ENCODE measurements at regions not wholly inside any gene's neighbourhood (a gene's known extent, or its start where the extent isn't known, plus 50 kb on each side); places are given as distances from the start of the nearest gene placed in this dataset.

DNA sequence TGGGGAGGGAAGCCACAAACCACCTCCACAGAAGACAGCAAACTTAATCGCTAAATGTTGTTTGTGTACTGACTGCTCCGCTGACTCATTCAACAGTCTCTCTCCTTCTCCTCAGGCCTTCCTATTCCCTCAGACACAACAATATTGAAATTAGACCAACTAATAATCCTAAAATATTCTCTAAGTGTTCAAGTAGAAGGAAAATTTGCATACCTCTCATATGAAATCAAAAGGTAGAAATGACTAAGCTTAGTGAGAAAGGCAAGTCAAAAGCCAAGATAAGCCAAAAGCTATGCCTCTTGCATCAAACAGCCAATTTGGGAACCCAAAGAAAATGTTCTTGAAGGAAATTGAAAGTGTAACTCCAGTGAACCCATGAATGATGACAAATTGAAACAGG lies 75.7 kb upstream of the ARHGAP24 start:
- no peaks in the 10 kb centered on the region for H3K27me3 Mint-ChIP-seq (ENCODE audit: insufficient read depth)
- intact Hi-C loops (cut with micrococcal nuclease) = no loop called here
- no peak overlapping the region for H3K27ac Mint-ChIP-seq
- H3K4me1 Mint-ChIP-seq (ENCODE audit: low read depth) = no peaks in the 10 kb centered on the region
- H3K36me3 Mint-ChIP-seq (ENCODE audit: low read depth) = no peaks in the 10 kb centered on the region
- H3K9me3 Mint-ChIP-seq = no peaks in the 10 kb centered on the region
- DNase-seq (ENCODE audit: low spot score) = no peak
- no peak overlapping the region for H3K4me3 Mint-ChIP-seq

DNA sequence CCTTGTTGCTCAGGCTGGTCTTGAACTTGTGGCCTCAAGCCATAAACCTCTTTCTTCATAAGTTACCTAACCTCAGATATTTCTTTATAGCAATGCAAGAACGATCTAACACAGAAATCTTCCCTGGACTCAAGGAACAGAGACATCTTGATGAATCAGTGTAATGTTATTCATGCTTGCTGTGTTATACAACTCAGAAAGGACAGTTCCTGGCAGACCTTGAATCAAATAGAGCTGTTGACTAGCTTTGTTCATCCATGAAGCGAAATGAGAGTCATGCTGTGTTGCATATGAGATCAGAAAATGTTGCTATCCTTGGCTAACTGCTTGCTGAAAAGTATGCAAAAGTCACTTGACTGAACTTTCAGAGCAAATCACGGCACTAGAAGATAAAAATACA lies 72.6 kb upstream of the ARHGAP24 start:
- H3K9me3 Mint-ChIP-seq = no peaks in the 10 kb centered on the region
- no peaks in the 10 kb centered on the region for H3K4me1 Mint-ChIP-seq (ENCODE audit: low read depth)
- H3K4me3 Mint-ChIP-seq = no peak overlapping the region
- H3K27ac Mint-ChIP-seq = no peak overlapping the region
- intact Hi-C loops (cut with micrococcal nuclease) = no loop called here
- H3K27me3 Mint-ChIP-seq (ENCODE audit: insufficient read depth) = no peaks in the 10 kb centered on the region
- H3K36me3 Mint-ChIP-seq (ENCODE audit: low read depth) = no peaks in the 10 kb centered on the region
- no peak for DNase-seq (ENCODE audit: low spot score)

DNA sequence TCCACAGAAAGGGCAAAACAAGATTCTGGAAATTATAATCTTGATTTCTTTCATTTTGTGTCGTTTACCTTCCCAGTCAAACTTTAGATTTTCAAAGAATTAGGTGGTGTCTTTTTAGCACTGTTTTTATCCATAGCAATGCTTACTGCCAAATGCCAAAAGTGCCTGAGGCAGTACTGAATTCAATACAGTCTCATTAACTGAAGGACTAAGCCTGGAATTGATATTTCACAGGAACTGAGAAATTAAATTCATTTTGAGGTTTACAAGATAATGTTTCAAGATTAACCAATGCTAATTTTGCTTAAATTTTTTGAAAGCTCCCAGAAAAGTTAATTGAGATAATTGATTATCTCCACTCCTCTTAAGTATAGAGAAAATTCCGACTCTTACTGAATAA lies 68.8 kb upstream of the ARHGAP24 start:
- no peak for DNase-seq (ENCODE audit: low spot score)
- Mint-ChIP-seq H3K9me3 (no peaks in the 10 kb centered on the region), H3K27ac (no peak overlapping the region), H3K36me3 (ENCODE audit: low read depth) (no peaks in the 10 kb centered on the region), H3K4me3 (no peak overlapping the region), H3K4me1 (ENCODE audit: low read depth) (no peaks in the 10 kb centered on the region), H3K27me3 (ENCODE audit: insufficient read depth) (no peaks in the 10 kb centered on the region)
- intact Hi-C loops (cut with micrococcal nuclease) = no loop called here

DNA sequence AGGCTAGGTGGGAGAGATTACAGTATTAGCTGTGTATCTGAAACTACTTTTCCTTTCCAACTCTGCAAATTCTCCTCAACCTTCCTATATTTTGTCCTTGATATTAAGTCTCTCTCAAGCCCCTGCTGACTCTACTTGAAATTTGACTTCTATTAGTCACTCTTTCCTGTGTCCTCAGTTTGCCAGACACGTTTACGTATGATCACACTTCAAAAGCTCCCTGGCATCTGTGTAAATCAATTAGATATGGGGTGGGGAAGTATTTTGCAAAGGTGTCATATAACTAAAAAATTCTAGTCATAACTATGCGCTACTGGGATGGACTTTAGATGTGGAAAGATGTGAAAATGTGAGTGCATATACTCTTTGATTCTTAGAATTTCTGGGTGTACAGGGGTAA lies 67.4 kb upstream of the ARHGAP24 start:
- intact Hi-C loops (cut with micrococcal nuclease) = no loop called here
- H3K4me1 Mint-ChIP-seq (ENCODE audit: low read depth) = no peaks in the 10 kb centered on the region
- no peak for DNase-seq (ENCODE audit: low spot score)
- no peaks in the 10 kb centered on the region for H3K36me3 Mint-ChIP-seq (ENCODE audit: low read depth)
- no peaks in the 10 kb centered on the region for H3K9me3 Mint-ChIP-seq
- no peak overlapping the region for H3K27ac Mint-ChIP-seq
- no peak overlapping the region for H3K4me3 Mint-ChIP-seq
- no peaks in the 10 kb centered on the region for H3K27me3 Mint-ChIP-seq (ENCODE audit: insufficient read depth)

DNA sequence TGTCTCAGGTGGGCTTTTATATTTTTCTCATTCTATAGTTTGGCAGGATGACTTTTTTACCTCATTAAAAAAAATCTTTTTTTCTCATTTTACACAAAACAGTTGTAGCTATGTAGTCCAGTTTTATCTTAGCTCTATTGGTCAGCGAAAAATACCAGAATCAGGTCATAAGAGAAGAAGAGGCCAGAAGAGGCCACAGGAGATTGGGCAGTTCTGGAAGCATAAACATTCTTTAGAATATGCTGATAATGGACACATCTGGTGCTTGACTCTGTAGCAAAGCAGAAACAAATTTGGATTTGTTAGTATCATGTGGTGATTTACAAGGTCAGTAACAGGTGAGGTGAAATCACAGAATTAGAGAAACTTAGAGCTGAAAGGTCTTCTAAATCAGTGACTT lies 66.6 kb upstream of the ARHGAP24 start:
- Mint-ChIP-seq H3K9me3 (no peaks in the 10 kb centered on the region), H3K27me3 (ENCODE audit: insufficient read depth) (no peaks in the 10 kb centered on the region)

DNA sequence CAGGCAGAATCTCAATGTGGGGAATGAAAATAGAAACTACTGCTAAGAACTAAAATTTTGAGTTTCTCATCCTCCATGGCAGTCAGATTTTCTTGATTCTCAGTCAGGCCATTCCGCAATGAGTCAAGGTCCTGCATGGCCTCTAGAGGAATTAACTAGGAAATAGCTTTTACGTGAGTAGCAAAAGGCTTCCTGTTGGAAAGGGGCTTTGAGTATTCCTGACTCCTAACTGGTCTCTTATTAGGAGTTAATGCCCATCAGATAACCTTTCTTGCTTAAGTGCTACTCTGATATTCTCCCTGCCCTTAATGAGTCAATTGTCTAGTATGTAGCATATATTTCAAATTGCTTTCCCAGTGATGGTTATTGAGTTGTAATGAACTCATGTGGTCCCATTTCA lies 65.7 kb upstream of the ARHGAP24 start:
- H3K27me3 Mint-ChIP-seq (ENCODE audit: insufficient read depth) = no peaks in the 10 kb centered on the region
- H3K27ac Mint-ChIP-seq = no peak overlapping the region
- intact Hi-C loops (cut with micrococcal nuclease) = no loop called here
- no peaks in the 10 kb centered on the region for H3K4me1 Mint-ChIP-seq (ENCODE audit: low read depth)
- no peak for DNase-seq (ENCODE audit: low spot score)
- H3K9me3 Mint-ChIP-seq = no peaks in the 10 kb centered on the region
- no peak overlapping the region for H3K4me3 Mint-ChIP-seq
- H3K36me3 Mint-ChIP-seq (ENCODE audit: low read depth) = no peaks in the 10 kb centered on the region

More for the DNA sequence above, 66.6 kb upstream of the ARHGAP24 start:
- DNase-seq (ENCODE audit: low spot score) = no peak
- H3K36me3 Mint-ChIP-seq (ENCODE audit: low read depth) = no peaks in the 10 kb centered on the region
- no peak overlapping the region for H3K27ac Mint-ChIP-seq
- intact Hi-C loops (cut with micrococcal nuclease) = no loop called here
- no peaks in the 10 kb centered on the region for H3K4me1 Mint-ChIP-seq (ENCODE audit: low read depth)
- H3K4me3 Mint-ChIP-seq = no peak overlapping the region

DNA sequence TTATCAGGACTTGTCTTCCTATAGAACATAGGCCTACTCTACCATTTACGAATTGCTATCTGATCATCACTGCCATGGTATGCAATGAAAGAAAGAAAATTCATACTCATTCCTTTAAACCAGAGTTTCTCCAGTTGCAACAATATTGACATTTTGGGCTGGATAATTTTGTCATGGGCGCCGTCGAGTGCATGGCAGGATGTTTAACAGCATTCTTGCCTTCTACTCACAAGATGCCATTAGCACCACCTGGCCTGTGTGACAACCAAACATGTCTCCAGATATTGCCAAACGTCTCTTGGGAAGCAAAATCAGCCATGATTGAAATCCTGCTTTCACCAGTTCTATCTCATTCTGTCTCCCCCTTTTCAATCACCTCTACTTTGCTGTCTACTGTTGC lies 63.6 kb upstream of the ARHGAP24 start:
- no peaks in the 10 kb centered on the region for H3K36me3 Mint-ChIP-seq (ENCODE audit: low read depth)
- H3K4me3 Mint-ChIP-seq = no peak overlapping the region
- no peaks in the 10 kb centered on the region for H3K9me3 Mint-ChIP-seq
- H3K27ac Mint-ChIP-seq = no peak overlapping the region
- H3K27me3 Mint-ChIP-seq (ENCODE audit: insufficient read depth) = no peaks in the 10 kb centered on the region
- intact Hi-C loops (cut with micrococcal nuclease) = no loop called here
- no peak for DNase-seq (ENCODE audit: low spot score)
- no peaks in the 10 kb centered on the region for H3K4me1 Mint-ChIP-seq (ENCODE audit: low read depth)

DNA sequence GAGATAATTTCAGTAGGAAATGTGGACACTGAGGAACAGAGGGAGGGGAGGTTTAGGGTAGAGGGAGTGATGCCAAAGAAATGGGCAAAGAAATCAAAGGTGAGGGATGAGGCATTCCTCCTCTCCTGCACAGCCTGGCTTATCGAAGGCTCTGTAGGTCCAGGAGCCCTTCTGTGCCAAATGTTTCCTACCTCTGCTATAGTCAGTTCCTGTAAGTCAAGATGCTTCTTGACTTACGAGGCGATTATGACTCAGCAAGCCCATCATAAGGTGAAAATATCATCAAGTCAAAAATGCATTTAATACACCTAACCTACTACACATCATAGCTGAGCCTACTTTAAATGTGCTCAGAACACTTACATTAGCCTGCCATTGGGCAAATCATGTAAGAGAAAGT lies 60.0 kb upstream of the ARHGAP24 start:
- intact Hi-C loops (cut with micrococcal nuclease) = no loop called here
- Mint-ChIP-seq H3K27ac (no peak overlapping the region), H3K4me3 (no peak overlapping the region), H3K4me1 (ENCODE audit: low read depth) (no peaks in the 10 kb centered on the region), H3K9me3 (no peaks in the 10 kb centered on the region), H3K36me3 (ENCODE audit: low read depth) (no peaks in the 10 kb centered on the region), H3K27me3 (ENCODE audit: insufficient read depth) (no peaks in the 10 kb centered on the region)
- no peak for DNase-seq (ENCODE audit: low spot score)

DNA sequence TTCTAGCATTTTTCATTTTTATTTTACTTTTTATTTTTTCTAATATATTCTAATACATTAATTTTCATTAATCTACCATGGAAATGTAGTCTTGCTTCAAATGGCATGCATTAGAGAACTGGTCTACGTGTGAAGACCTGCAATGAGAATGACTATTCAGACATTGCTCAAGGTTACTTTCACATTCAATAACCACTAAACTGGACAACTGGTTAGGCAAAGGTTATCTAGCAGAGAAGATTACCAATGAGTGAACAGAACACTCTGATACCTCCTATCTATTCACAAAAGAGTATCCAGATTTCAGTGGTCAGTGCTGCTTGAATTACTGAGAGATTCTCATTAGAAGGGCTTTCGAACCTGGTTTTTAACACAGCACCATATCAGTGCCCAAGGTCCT lies 58.9 kb upstream of the ARHGAP24 start:
- no peak for DNase-seq (ENCODE audit: low spot score)

DNA sequence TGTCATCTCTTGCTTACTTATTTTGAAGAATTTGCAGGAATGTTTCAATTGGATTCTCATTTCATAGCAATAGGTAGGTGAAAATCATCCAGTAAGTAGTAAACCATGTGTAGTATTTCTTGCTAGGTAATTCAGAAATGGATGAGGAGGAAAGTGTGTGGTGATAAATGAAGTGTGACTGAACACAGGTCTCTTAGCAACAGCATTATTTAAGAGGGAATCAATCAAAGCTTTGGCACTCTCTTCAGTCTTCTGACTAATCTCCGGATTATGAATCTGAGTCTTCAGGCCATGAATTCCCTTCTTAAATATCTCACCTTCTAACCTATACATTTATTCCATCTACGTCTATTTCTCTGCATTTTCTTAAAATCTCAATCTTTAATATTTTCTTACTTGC lies 55.8 kb upstream of the ARHGAP24 start:
- no peaks in the 10 kb centered on the region for H3K9me3 Mint-ChIP-seq
- no peak overlapping the region for H3K4me3 Mint-ChIP-seq
- no peaks in the 10 kb centered on the region for H3K27me3 Mint-ChIP-seq (ENCODE audit: insufficient read depth)
- intact Hi-C loops (cut with micrococcal nuclease) = no loop called here
- no peaks in the 10 kb centered on the region for H3K4me1 Mint-ChIP-seq (ENCODE audit: low read depth)
- no peak for DNase-seq (ENCODE audit: low spot score)
- no peak overlapping the region for H3K27ac Mint-ChIP-seq
- no peaks in the 10 kb centered on the region for H3K36me3 Mint-ChIP-seq (ENCODE audit: low read depth)

More for the DNA sequence above, 58.9 kb upstream of the ARHGAP24 start:
- Mint-ChIP-seq H3K27ac (no peak overlapping the region), H3K27me3 (ENCODE audit: insufficient read depth) (no peaks in the 10 kb centered on the region), H3K4me1 (ENCODE audit: low read depth) (no peaks in the 10 kb centered on the region), H3K36me3 (ENCODE audit: low read depth) (no peaks in the 10 kb centered on the region), H3K4me3 (no peak overlapping the region), H3K9me3 (no peaks in the 10 kb centered on the region)
- intact Hi-C loops (cut with micrococcal nuclease) = no loop called here

DNA sequence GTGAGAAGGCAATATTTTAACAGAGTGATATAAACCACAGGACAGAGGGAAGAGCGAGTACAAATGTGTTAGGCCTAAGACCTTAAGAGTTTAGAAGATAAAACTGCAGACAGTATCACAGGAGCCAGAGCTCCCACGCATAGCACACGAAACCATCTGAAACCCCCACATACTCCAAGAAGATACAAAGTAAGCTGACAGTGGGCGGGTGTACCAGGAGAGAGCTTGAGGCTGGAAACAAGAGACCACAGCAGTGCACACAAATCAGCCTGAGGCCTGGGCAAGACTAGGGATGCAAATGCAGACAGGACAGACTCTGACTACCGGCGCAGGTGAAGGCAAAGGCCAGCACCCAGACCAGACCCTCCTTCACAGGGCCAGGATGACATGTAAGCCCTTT lies 54.1 kb upstream of the ARHGAP24 start:
- no peaks in the 10 kb centered on the region for H3K4me1 Mint-ChIP-seq (ENCODE audit: low read depth)
- no peaks in the 10 kb centered on the region for H3K27me3 Mint-ChIP-seq (ENCODE audit: insufficient read depth)
- DNase-seq (ENCODE audit: low spot score) = no peak
- H3K4me3 Mint-ChIP-seq = no peak overlapping the region
- no peaks in the 10 kb centered on the region for H3K9me3 Mint-ChIP-seq
- H3K36me3 Mint-ChIP-seq (ENCODE audit: low read depth) = no peaks in the 10 kb centered on the region
- H3K27ac Mint-ChIP-seq = no peak overlapping the region
- intact Hi-C loops (cut with micrococcal nuclease) = no loop called here

DNA sequence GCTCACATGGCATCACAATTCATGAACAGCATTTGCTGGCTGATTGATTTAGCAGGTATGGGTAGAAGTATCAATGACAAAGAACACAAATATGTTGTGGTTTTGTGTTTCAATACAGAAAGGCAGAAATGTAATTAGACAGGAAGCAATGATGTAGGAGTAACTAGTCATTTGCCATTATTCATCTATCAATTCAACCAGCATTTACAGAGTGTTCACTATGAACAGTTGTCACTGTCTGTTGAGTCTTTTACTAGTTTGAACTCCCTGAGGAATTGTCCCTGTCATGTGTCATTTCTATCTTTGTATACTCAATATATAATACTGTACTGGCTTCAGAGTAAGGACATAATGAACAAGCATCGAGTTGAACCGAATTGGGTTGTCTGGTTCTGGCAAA lies 51.5 kb upstream of the ARHGAP24 start:
- no peak overlapping the region for H3K4me3 Mint-ChIP-seq
- intact Hi-C loops (cut with micrococcal nuclease) = no loop called here
- no peak overlapping the region for H3K27ac Mint-ChIP-seq
- H3K4me1 Mint-ChIP-seq (ENCODE audit: low read depth) = no peaks in the 10 kb centered on the region
- no peaks in the 10 kb centered on the region for H3K9me3 Mint-ChIP-seq
- DNase-seq (ENCODE audit: low spot score) = no peak
- H3K27me3 Mint-ChIP-seq (ENCODE audit: insufficient read depth) = no peaks in the 10 kb centered on the region
- no peaks in the 10 kb centered on the region for H3K36me3 Mint-ChIP-seq (ENCODE audit: low read depth)

All from activated T-helper 1 cell treated with anti-CD3 and anti-CD28 coated beads, Interleukin-12 subunit alpha, Interleukin-12 subunit beta, Interleukin-2, Interleukin-4 antibody, amounts not matched to agents 30 ng/mL and 10 ng/mL and 1 ng/mL, durations not matched to agents 14 hours and 24 hours and 36 hours (primary cell).